DMS153 treated with DMSO at 0.1 percent for 48 hours (cell line): ENCODE measurements at regions not wholly inside any gene's neighbourhood (a gene's known extent, or its start where the extent isn't known, plus 50 kb on each side); places are given as distances from the start of the nearest gene placed in this dataset.
"Not testable (repeated sequence)": the region's sequence is repeated elsewhere in the genome, so short reads cannot be mapped to it uniquely, and the experiment has no call there.

ENCODE experiments used
- DNase-seq: peaks from one replicate; lab custom pipeline; 2025; ENCODE audit not compliant: unreplicated experiment; lab: John Stamatoyannopoulos, UW

GRCh38 chr12:114136631-114137030, 170.5 kb upstream of the RBM19 start:
- DNase-seq = no peak

GRCh38 chr12:114134922-114135321, 168.8 kb upstream of the RBM19 start:
- DNase-seq = no peak

GRCh38 chr12:114131824-114132223, 165.7 kb upstream of the RBM19 start:
- no peak for DNase-seq

GRCh38 chr12:114123108-114123507, 157.0 kb upstream of the RBM19 start:
- no peak for DNase-seq

GRCh38 chr12:114122016-114122415, 155.9 kb upstream of the RBM19 start:
- DNase-seq = no peak

- DNase-seq = no peak
These were observed 153.2 kb upstream of the RBM19 start for GRCh38 chr12:114119316-114119715.

GRCh38 chr12:114096461-114096860, 130.3 kb upstream of the RBM19 start:
- DNase-seq = no peak

- DNase-seq = no peak
These were observed 127.4 kb upstream of the RBM19 start for GRCh38 chr12:114093520-114093919.

GRCh38 chr12:114092981-114093380, 126.9 kb upstream of the RBM19 start:
- DNase-seq = no peak

- no peak for DNase-seq
These were observed 124.1 kb upstream of the RBM19 start for GRCh38 chr12:114090211-114090610.

- no peak for DNase-seq
These were observed 107.0 kb upstream of the RBM19 start for GRCh38 chr12:114073076-114073475.

- no peak for DNase-seq
These were observed 103.4 kb upstream of the RBM19 start for GRCh38 chr12:114069507-114069906.

GRCh38 chr12:114064497-114064896, 98.4 kb upstream of the RBM19 start:
- DNase-seq = no peak

- DNase-seq = not testable (repeated sequence)
These were observed 97.9 kb upstream of the RBM19 start for GRCh38 chr12:114064034-114064433.

GRCh38 chr12:114063435-114063834, 97.3 kb upstream of the RBM19 start:
- DNase-seq = no peak

- DNase-seq = not testable (repeated sequence)
These were observed 90.2 kb upstream of the RBM19 start for GRCh38 chr12:114056351-114056750.

GRCh38 chr12:114054982-114055381, 88.9 kb upstream of the RBM19 start:
- DNase-seq = no peak

- DNase-seq = no peak
These were observed 80.3 kb upstream of the RBM19 start for GRCh38 chr12:114046236-114046998.

GRCh38 chr12:114045349-114045748, 79.2 kb upstream of the RBM19 start:
- DNase-seq = no peak

GRCh38 chr12:114041590-114041989, 75.5 kb upstream of the RBM19 start:
- DNase-seq = no peak

- no peak for DNase-seq
These were observed 75.0 kb upstream of the RBM19 start for GRCh38 chr12:114041136-114041535.

- DNase-seq = no peak
These were observed 72.8 kb upstream of the RBM19 start for GRCh38 chr12:114038962-114039361.

GRCh38 chr12:114032801-114033200, 66.7 kb upstream of the RBM19 start:
- no peak for DNase-seq
